ENCODE measurements at regions not wholly inside any gene's neighbourhood (a gene's known extent, or its start where the extent isn't known, plus 50 kb on each side); places are given as distances from the start of the nearest gene placed in this dataset.
"Not testable (repeated sequence)": the region's sequence is repeated elsewhere in the genome, so short reads cannot be mapped to it uniquely, and the experiment has no call there.

GRCh38 chr6:114940181-114940580, 597.4 kb upstream of the HS3ST5 start:
- Mint-ChIP-seq H3K36me3 (ENCODE audit: low read depth) (no peaks in the 10 kb centered on the region), H3K4me1 (ENCODE audit: low read depth) (no peaks in the 10 kb centered on the region), H3K27me3 (ENCODE audit: low read depth) (no peaks in the 10 kb centered on the region), H3K9me3 (peaks cover 11% of the 10 kb centered on the region), H3K27ac (no peak overlapping the region), H3K4me3 (no peak overlapping the region)

- no peak overlapping the region for H3K4me3 Mint-ChIP-seq
Observed at GRCh38 chr6:114939630-114940029, 596.8 kb upstream of the HS3ST5 start.

GRCh38 chr6:114936080-114936479, 593.3 kb upstream of the HS3ST5 start:
- Mint-ChIP-seq H3K9me3 (peaks cover 20% of the 10 kb centered on the region), H3K4me3 (no peak overlapping the region), H3K36me3 (ENCODE audit: low read depth) (no peaks in the 10 kb centered on the region), H3K4me1 (ENCODE audit: low read depth) (no peaks in the 10 kb centered on the region), H3K27me3 (ENCODE audit: low read depth) (no peaks in the 10 kb centered on the region), H3K27ac (no peak overlapping the region)

More at GRCh38 chr6:114939630-114940029, 596.8 kb upstream of the HS3ST5 start:
- Mint-ChIP-seq H3K4me1 (ENCODE audit: low read depth) (no peaks in the 10 kb centered on the region), H3K9me3 (peaks cover 7% of the 10 kb centered on the region), H3K27ac (no peak overlapping the region), H3K36me3 (ENCODE audit: low read depth) (no peaks in the 10 kb centered on the region), H3K27me3 (ENCODE audit: low read depth) (no peaks in the 10 kb centered on the region)

- H3K9me3 Mint-ChIP-seq = peaks cover 24% of the 10 kb centered on the region
- H3K36me3 Mint-ChIP-seq (ENCODE audit: low read depth) = no peaks in the 10 kb centered on the region
- H3K4me3 Mint-ChIP-seq = no peak overlapping the region
Observed at GRCh38 chr6:114934079-114934478, 591.3 kb upstream of the HS3ST5 start.

GRCh38 chr6:114928731-114929130, 585.9 kb upstream of the HS3ST5 start:
- not testable (repeated sequence) for H3K36me3 Mint-ChIP-seq (ENCODE audit: low read depth); H3K27me3 Mint-ChIP-seq (ENCODE audit: low read depth); H3K4me3 Mint-ChIP-seq; H3K4me1 Mint-ChIP-seq (ENCODE audit: low read depth); H3K27ac Mint-ChIP-seq
- peaks cover 46% of the 10 kb centered on the region for H3K9me3 Mint-ChIP-seq

More at GRCh38 chr6:114934079-114934478, 591.3 kb upstream of the HS3ST5 start:
- H3K4me1 Mint-ChIP-seq (ENCODE audit: low read depth) = no peaks in the 10 kb centered on the region
- no peak overlapping the region for H3K27ac Mint-ChIP-seq
- no peaks in the 10 kb centered on the region for H3K27me3 Mint-ChIP-seq (ENCODE audit: low read depth)

GRCh38 chr6:114906096-114906495, 563.3 kb upstream of the HS3ST5 start:
- H3K36me3 Mint-ChIP-seq (ENCODE audit: low read depth) = no peaks in the 10 kb centered on the region
- no peaks in the 10 kb centered on the region for H3K27me3 Mint-ChIP-seq (ENCODE audit: low read depth)
- no peaks in the 10 kb centered on the region for H3K4me1 Mint-ChIP-seq (ENCODE audit: low read depth)
- no peak overlapping the region for H3K27ac Mint-ChIP-seq
- H3K4me3 Mint-ChIP-seq = no peak overlapping the region
- H3K9me3 Mint-ChIP-seq = peaks cover 14% of the 10 kb centered on the region

- Mint-ChIP-seq H3K4me1 (ENCODE audit: low read depth) (no peaks in the 10 kb centered on the region), H3K36me3 (ENCODE audit: low read depth) (no peaks in the 10 kb centered on the region), H3K27me3 (ENCODE audit: low read depth) (no peaks in the 10 kb centered on the region), H3K27ac (no peak overlapping the region), H3K4me3 (no peak overlapping the region), H3K9me3 (peaks cover 17% of the 10 kb centered on the region)
Observed at GRCh38 chr6:114897536-114897935, 554.7 kb upstream of the HS3ST5 start.

GRCh38 chr6:114892211-114892610, 549.4 kb upstream of the HS3ST5 start:
- H3K9me3 Mint-ChIP-seq = no peaks in the 10 kb centered on the region
- H3K4me3 Mint-ChIP-seq = no peak overlapping the region
- H3K36me3 Mint-ChIP-seq (ENCODE audit: low read depth) = no peaks in the 10 kb centered on the region
- no peak overlapping the region for H3K27ac Mint-ChIP-seq
- H3K4me1 Mint-ChIP-seq (ENCODE audit: low read depth) = no peaks in the 10 kb centered on the region
- no peaks in the 10 kb centered on the region for H3K27me3 Mint-ChIP-seq (ENCODE audit: low read depth)

- no peak overlapping the region for H3K27ac Mint-ChIP-seq
- H3K9me3 Mint-ChIP-seq = no peaks in the 10 kb centered on the region
- H3K4me1 Mint-ChIP-seq (ENCODE audit: low read depth) = no peaks in the 10 kb centered on the region
- no peak overlapping the region for H3K4me3 Mint-ChIP-seq
- no peaks in the 10 kb centered on the region for H3K27me3 Mint-ChIP-seq (ENCODE audit: low read depth)
- H3K36me3 Mint-ChIP-seq (ENCODE audit: low read depth) = no peaks in the 10 kb centered on the region
Observed at GRCh38 chr6:114888241-114888640, 545.4 kb upstream of the HS3ST5 start.

- no peaks in the 10 kb centered on the region for H3K27me3 Mint-ChIP-seq (ENCODE audit: low read depth)
- H3K27ac Mint-ChIP-seq = no peak overlapping the region
- no peaks in the 10 kb centered on the region for H3K36me3 Mint-ChIP-seq (ENCODE audit: low read depth)
- H3K9me3 Mint-ChIP-seq = no peaks in the 10 kb centered on the region
- no peak overlapping the region for H3K4me3 Mint-ChIP-seq
- H3K4me1 Mint-ChIP-seq (ENCODE audit: low read depth) = no peaks in the 10 kb centered on the region
Observed at GRCh38 chr6:114886670-114887436, 544.0 kb upstream of the HS3ST5 start.

- Mint-ChIP-seq H3K27ac (no peak overlapping the region), H3K9me3 (peaks cover 3% of the 10 kb centered on the region), H3K4me1 (ENCODE audit: low read depth) (no peaks in the 10 kb centered on the region), H3K4me3 (no peak overlapping the region), H3K27me3 (ENCODE audit: low read depth) (no peaks in the 10 kb centered on the region), H3K36me3 (ENCODE audit: low read depth) (no peaks in the 10 kb centered on the region)
Observed at GRCh38 chr6:114879693-114880092, 536.9 kb upstream of the HS3ST5 start.

GRCh38 chr6:114878091-114878490, 535.3 kb upstream of the HS3ST5 start:
- Mint-ChIP-seq H3K9me3 (peaks cover 7% of the 10 kb centered on the region), H3K27me3 (ENCODE audit: low read depth) (no peaks in the 10 kb centered on the region), H3K4me1 (ENCODE audit: low read depth) (no peaks in the 10 kb centered on the region), H3K36me3 (ENCODE audit: low read depth) (no peaks in the 10 kb centered on the region), H3K27ac (no peak overlapping the region), H3K4me3 (no peak overlapping the region)

- no peaks in the 10 kb centered on the region for H3K36me3 Mint-ChIP-seq (ENCODE audit: low read depth)
- H3K27me3 Mint-ChIP-seq (ENCODE audit: low read depth) = no peaks in the 10 kb centered on the region
- H3K9me3 Mint-ChIP-seq = peaks cover 9% of the 10 kb centered on the region
- H3K4me1 Mint-ChIP-seq (ENCODE audit: low read depth) = no peaks in the 10 kb centered on the region
- H3K4me3 Mint-ChIP-seq = no peak overlapping the region
- no peak overlapping the region for H3K27ac Mint-ChIP-seq
Observed at GRCh38 chr6:114874410-114874809, 531.6 kb upstream of the HS3ST5 start.

- H3K4me1 Mint-ChIP-seq (ENCODE audit: low read depth); H3K27ac Mint-ChIP-seq; H3K36me3 Mint-ChIP-seq (ENCODE audit: low read depth); H3K4me3 Mint-ChIP-seq; H3K27me3 Mint-ChIP-seq (ENCODE audit: low read depth): not testable (repeated sequence)
- H3K9me3 Mint-ChIP-seq = peaks cover 19% of the 10 kb centered on the region
Observed at GRCh38 chr6:114865506-114865905, 522.7 kb upstream of the HS3ST5 start.

GRCh38 chr6:114863610-114864009, 520.8 kb upstream of the HS3ST5 start:
- H3K36me3 Mint-ChIP-seq (ENCODE audit: low read depth) = no peaks in the 10 kb centered on the region
- H3K4me1 Mint-ChIP-seq (ENCODE audit: low read depth) = no peaks in the 10 kb centered on the region
- H3K9me3 Mint-ChIP-seq = peaks cover 19% of the 10 kb centered on the region
- no peak overlapping the region for H3K27ac Mint-ChIP-seq
- no peaks in the 10 kb centered on the region for H3K27me3 Mint-ChIP-seq (ENCODE audit: low read depth)
- no peak overlapping the region for H3K4me3 Mint-ChIP-seq

- no peaks in the 10 kb centered on the region for H3K4me1 Mint-ChIP-seq (ENCODE audit: low read depth)
- H3K27ac Mint-ChIP-seq = no peak overlapping the region
- no peak overlapping the region for H3K4me3 Mint-ChIP-seq
- no peaks in the 10 kb centered on the region for H3K36me3 Mint-ChIP-seq (ENCODE audit: low read depth)
- H3K9me3 Mint-ChIP-seq = peaks cover 14% of the 10 kb centered on the region
- H3K27me3 Mint-ChIP-seq (ENCODE audit: low read depth) = no peaks in the 10 kb centered on the region
Observed at GRCh38 chr6:114862819-114863218, 520.0 kb upstream of the HS3ST5 start.

All from T-helper 1 cell treated with Interleukin-12 subunit alpha and Interleukin-12 subunit beta and Interleukin-4 antibody, amounts not matched to agents 30 μg/mL and 1 μg/mL, for 36 hours (primary cell).